Astrocyte (in vitro differentiated cells and primary cell): ENCODE measurements at regions not wholly inside any gene's neighbourhood (a gene's known extent, or its start where the extent isn't known, plus 50 kb on each side); places are given as distances from the start of the nearest gene placed in this dataset.

ENCODE experiments used
- DNase-seq: peaks from one replicate; pipeline ENCODE4 v3.0.0-alpha.2; 2010; ENCODE audit warnings: low read depth
- FAIRE-seq: peaks from 2 replicates; lab custom pipeline; 2011; peaks lifted over from hg19 to GRCh38; lab: Jason Lieb, UNC
- H2AFZ ChIP-seq: 2 replicates; pipeline ENCODE4 v1.6.0; 2012; ENCODE audit warnings: low read depth, low read length, inconsistent platforms
- H3K27ac ChIP-seq: 2 replicates; pipeline ENCODE4 v1.5.1; 2011; ENCODE audit warnings: low read depth, low read length, inconsistent platforms
- H3K27me3 ChIP-seq: 2 replicates; pipeline ENCODE4 v1.6.0; 2011; ENCODE audit warnings: low read length, inconsistent platforms; ENCODE audit not compliant: insufficient read depth
- H3K36me3 ChIP-seq: 2 replicates; pipeline ENCODE4 v1.5.1; 2011; ENCODE audit warnings: low read length, inconsistent platforms; ENCODE audit not compliant: insufficient read depth
- H3K4me1 ChIP-seq: 2 replicates; pipeline ENCODE4 v1.5.1; 2011; ENCODE audit warnings: low read length, inconsistent platforms; ENCODE audit not compliant: insufficient read depth
- H3K4me2 ChIP-seq: 2 replicates; pipeline ENCODE4 v1.6.0; 2012; ENCODE audit warnings: low read length, inconsistent platforms
- H3K4me3 ChIP-seq: 2 replicates; pipeline ENCODE4 v1.5.1; 2011; ENCODE audit warnings: low read depth, mild to moderate bottlenecking, low read length, inconsistent platforms; ENCODE audit not compliant: insufficient read depth
- H3K79me2 ChIP-seq: 2 replicates; pipeline ENCODE4 v1.6.0; 2012; ENCODE audit warnings: mild to moderate bottlenecking, low read length, inconsistent platforms; ENCODE audit not compliant: insufficient read depth
- H3K9ac ChIP-seq: 2 replicates; pipeline ENCODE4 v1.6.0; 2012; ENCODE audit warnings: mild to moderate bottlenecking, low read length, inconsistent platforms
- H3K9me3 ChIP-seq: 2 replicates; pipeline ENCODE4 v1.5.1; 2012; ENCODE audit warnings: low read depth, mild to moderate bottlenecking, low read length, inconsistent platforms; ENCODE audit not compliant: insufficient read depth
- H4K20me1 ChIP-seq: 2 replicates; pipeline ENCODE4 v1.6.0; 2012; ENCODE audit warnings: low read length, inconsistent platforms; ENCODE audit not compliant: insufficient read depth
- H3K27ac Mint-ChIP-seq: one replicate; pipeline ENCODE4 v1.8.0; 2021; ENCODE audit warnings: mild to moderate bottlenecking, mixed read lengths; ENCODE audit not compliant: unreplicated experiment
- H3K27me3 Mint-ChIP-seq: one replicate; pipeline ENCODE4 v1.8.0; 2021; ENCODE audit warnings: low read depth, mixed read lengths; ENCODE audit not compliant: unreplicated experiment
- H3K36me3 Mint-ChIP-seq: one replicate; pipeline ENCODE4 v1.8.0; 2021; ENCODE audit warnings: low read depth, mixed read lengths; ENCODE audit not compliant: unreplicated experiment
- H3K4me1 Mint-ChIP-seq: one replicate; pipeline ENCODE4 v1.8.0; 2021; ENCODE audit warnings: low read depth, mixed read lengths; ENCODE audit not compliant: unreplicated experiment
- H3K4me3 Mint-ChIP-seq: one replicate; pipeline ENCODE4 v1.8.0; 2021; ENCODE audit warnings: mild to moderate bottlenecking, moderate library complexity, mixed read lengths; ENCODE audit not compliant: unreplicated experiment
- H3K9me3 Mint-ChIP-seq: one replicate; pipeline ENCODE4 v1.8.0; 2021; ENCODE audit warnings: mild to moderate bottlenecking, mixed read lengths; ENCODE audit not compliant: unreplicated experiment
- EZH2 ChIP-seq: IDR thresholded peaks from 2 replicates; pipeline ENCODE4 v1.6.1; 2012; ENCODE audit warnings: mild to moderate bottlenecking, low read length, inconsistent platforms; ENCODE audit not compliant: insufficient read depth
- TF ChIP-seq, protein P1 (sequence below): IDR thresholded peaks from 2 replicates; pipeline ENCODE4 v1.5.1; 2011; ENCODE audit warnings: low read depth, mild to moderate bottlenecking, inconsistent platforms, low read length, moderate library complexity; ENCODE audit not compliant: insufficient read depth

DNA sequence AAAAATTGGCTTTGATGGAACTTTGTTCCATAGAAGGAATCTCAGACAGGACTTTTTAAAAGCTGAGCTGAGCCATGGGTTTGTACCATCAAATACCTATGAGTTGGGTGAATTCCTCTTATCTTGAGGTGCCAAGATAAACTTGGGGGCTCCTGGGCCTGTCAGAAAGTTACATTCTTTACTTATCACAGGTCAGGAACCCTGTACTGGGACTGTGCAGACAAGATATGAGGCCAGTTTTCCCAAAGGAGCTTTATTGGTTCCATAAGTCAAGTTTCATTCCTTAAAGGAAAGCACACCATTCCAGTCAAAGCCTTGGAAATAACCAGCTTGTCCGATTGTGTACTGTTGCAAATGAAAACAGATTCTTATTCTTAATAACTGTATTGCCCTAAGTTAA, 72.4 kb upstream of the PACRGL start:
- TF ChIP-seq, protein P1, sequence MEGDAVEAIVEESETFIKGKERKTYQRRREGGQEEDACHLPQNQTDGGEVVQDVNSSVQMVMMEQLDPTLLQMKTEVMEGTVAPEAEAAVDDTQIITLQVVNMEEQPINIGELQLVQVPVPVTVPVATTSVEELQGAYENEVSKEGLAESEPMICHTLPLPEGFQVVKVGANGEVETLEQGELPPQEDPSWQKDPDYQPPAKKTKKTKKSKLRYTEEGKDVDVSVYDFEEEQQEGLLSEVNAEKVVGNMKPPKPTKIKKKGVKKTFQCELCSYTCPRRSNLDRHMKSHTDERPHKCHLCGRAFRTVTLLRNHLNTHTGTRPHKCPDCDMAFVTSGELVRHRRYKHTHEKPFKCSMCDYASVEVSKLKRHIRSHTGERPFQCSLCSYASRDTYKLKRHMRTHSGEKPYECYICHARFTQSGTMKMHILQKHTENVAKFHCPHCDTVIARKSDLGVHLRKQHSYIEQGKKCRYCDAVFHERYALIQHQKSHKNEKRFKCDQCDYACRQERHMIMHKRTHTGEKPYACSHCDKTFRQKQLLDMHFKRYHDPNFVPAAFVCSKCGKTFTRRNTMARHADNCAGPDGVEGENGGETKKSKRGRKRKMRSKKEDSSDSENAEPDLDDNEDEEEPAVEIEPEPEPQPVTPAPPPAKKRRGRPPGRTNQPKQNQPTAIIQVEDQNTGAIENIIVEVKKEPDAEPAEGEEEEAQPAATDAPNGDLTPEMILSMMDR: no peak
- no peak for TF ChIP-seq EZH2
- DNase-seq (no peak), FAIRE-seq (no peak)
- Histone ChIP-seq H2AFZ (no peak overlapping the region), H3K9me3 (no peaks in the 10 kb centered on the region), H3K27ac (no peak overlapping the region), H3K4me2 (no peak overlapping the region), H3K79me2 (no peaks in the 10 kb centered on the region), H3K36me3 (no peaks in the 10 kb centered on the region), H3K27me3 (no peaks in the 10 kb centered on the region), H4K20me1 (no peaks in the 10 kb centered on the region), H3K4me1 (no peaks in the 10 kb centered on the region), H3K4me3 (no peak overlapping the region), H3K9ac (no peak overlapping the region)
- Mint-ChIP-seq H3K27ac (no peak overlapping the region), H3K4me3 (no peak overlapping the region), H3K4me1 (peaks cover 4% of the 10 kb centered on the region), H3K36me3 (no peaks in the 10 kb centered on the region), H3K9me3 (no peaks in the 10 kb centered on the region), H3K27me3 (no peaks in the 10 kb centered on the region)

DNA sequence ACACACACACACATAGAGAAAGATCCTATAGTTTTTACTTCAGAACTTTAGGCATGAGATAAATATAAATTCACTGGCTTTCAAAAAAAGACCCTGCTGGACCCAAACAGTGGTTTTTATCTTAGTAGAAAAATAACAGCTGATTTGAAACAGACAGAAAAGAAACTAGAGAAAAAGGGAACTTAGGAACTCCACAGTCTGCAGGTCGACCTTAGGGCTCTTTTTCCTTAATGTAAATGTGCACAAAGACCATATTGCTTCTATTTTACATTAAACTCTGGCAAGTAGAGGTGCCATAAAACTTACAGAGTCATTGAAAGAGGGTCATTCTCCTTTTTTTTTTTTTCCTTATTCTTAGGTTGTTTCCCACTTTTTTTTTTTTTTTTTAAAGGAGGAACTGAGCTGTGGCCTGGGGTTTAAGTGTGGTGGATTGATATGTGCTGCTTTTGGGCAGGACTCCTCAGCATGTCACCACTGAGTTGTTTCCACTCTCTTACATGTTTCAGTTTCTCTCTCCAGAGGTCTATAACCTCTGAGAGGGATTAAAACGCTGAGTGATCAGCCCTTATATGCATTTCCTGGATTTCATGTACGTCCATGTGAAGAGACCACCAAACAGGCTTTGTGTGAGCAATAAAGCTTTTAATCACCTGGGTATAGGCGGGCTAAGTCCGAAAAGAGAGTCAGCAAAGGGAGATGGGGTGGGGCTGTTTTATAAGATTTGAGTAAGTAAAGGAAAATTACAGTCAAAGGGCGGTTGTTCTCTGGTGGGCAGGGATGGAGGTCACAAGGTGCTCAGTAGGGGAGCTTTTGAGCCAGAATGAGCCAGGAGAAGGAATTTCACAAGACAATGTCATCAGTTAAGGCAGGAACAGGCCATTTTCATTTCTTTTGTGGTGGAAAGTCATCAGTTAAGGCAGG, 70.8 kb upstream of the PACRGL start:
- TF ChIP-seq EZH2: no peak
- TF ChIP-seq, protein P1: no peak
- no peak overlapping the region for H3K27ac Mint-ChIP-seq

DNA sequence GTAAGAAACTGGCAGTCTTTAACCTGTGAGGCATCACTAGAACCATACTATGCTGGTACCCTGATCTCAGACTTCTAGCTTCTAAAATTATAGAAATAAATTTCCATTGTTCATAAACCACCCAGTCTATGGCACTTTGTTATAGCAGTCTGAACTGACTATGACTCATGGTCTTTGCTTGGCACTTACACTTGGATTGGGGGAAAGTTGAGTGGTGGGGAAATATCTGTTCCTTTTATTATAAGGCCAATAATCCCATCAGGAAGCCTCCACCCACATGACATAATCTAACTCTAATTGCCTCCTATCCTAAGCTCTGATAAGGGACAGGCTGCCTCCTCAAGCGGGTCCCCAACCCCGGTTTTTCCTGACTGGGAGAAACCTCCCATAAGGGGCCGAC, 61.4 kb upstream of the PACRGL start:
- H3K79me2 ChIP-seq: no peaks in the 10 kb centered on the region
- Mint-ChIP-seq H3K4me1 (no peaks in the 10 kb centered on the region), H3K27ac (no peak overlapping the region), H3K36me3 (no peaks in the 10 kb centered on the region), H3K9me3 (peaks cover 8% of the 10 kb centered on the region), H3K27me3 (no peaks in the 10 kb centered on the region), H3K4me3 (no peak overlapping the region)
- TF ChIP-seq EZH2: no peak
- TF ChIP-seq, protein P1: no peak
- H2AFZ ChIP-seq: no peak overlapping the region
- H3K4me3 ChIP-seq: no peak overlapping the region
- H3K27ac ChIP-seq: no peak overlapping the region
- H3K9ac ChIP-seq: no peak overlapping the region
- H3K27me3 ChIP-seq: no peaks in the 10 kb centered on the region
- H3K36me3 ChIP-seq: no peaks in the 10 kb centered on the region
- no peak for FAIRE-seq
- no peak overlapping the region for H3K4me2 ChIP-seq
- no peaks in the 10 kb centered on the region for H4K20me1 ChIP-seq
- no peaks in the 10 kb centered on the region for H3K9me3 ChIP-seq
- DNase-seq: no peak
- no peaks in the 10 kb centered on the region for H3K4me1 ChIP-seq

More for the DNA sequence above, 70.8 kb upstream of the PACRGL start:
- Histone ChIP-seq H3K4me2 (no peak overlapping the region), H3K4me1 (no peaks in the 10 kb centered on the region), H2AFZ (no peak overlapping the region), H3K9me3 (no peaks in the 10 kb centered on the region), H3K79me2 (no peaks in the 10 kb centered on the region), H3K27me3 (no peaks in the 10 kb centered on the region), H3K27ac (no peak overlapping the region), H3K4me3 (no peak overlapping the region), H3K36me3 (no peaks in the 10 kb centered on the region), H3K9ac (no peak overlapping the region), H4K20me1 (no peaks in the 10 kb centered on the region)
- Mint-ChIP-seq H3K4me3 (no peak overlapping the region), H3K9me3 (no peaks in the 10 kb centered on the region), H3K27me3 (no peaks in the 10 kb centered on the region), H3K36me3 (no peaks in the 10 kb centered on the region), H3K4me1 (peaks cover 2% of the 10 kb centered on the region)
- FAIRE-seq: no peak
- no peak for DNase-seq
